ENCODE measurements at regions not wholly inside any gene's neighbourhood (a gene's known extent, or its start where the extent isn't known, plus 50 kb on each side); places are given as distances from the start of the nearest gene placed in this dataset.

DNA sequence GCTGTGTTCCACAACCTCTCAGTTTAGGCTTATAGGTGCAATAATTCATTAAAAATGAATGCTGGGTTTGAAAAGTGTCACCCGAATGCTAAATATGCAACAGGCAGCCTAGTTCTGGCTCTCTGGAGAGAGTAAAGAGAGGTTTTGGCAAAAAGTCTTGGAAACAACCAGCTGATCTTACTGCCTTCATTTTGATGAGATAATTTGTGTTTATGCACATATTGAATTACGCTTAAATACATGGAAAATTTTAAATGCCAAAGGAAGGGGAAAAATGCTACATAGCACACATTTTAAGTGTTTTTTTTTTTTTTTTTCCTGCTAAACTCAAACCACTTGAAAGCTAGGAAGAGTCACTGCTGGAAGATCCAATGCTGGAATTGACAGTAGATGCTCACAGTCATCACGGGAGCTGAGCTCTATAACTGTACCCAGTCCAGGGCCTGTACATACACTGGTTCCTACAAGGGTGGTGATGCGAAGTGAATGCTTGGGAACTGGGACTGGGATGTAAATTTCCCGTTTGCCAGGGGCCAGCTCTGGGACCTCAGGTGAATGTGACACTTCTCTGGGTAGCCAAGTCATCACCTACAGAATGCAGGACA, 151.5 kb downstream of the PFKFB3 start:
- POLR2A ChIA-PET, result no interaction called here
- DNase-seq (ENCODE audit: low read depth), result no peak
- no peaks in the 10 kb centered on the region for H3K27me3 ChIP-seq (ENCODE audit: control insufficient read depth, insufficient read depth, low read length)
- H3K36me3 ChIP-seq (ENCODE audit: control insufficient read depth, insufficient read depth, low read length), result no peaks in the 10 kb centered on the region
- no peak overlapping the region for H3K4me3 ChIP-seq (ENCODE audit: low read depth, low read length)
- CTCF ChIA-PET, result interaction anchor here (1.1 kb wide), 1 partner anchor 48 kb away, joined by 4 read pairs; no protein-coding TSS in a partner anchor
- TF ChIP-seq, protein P1, sequence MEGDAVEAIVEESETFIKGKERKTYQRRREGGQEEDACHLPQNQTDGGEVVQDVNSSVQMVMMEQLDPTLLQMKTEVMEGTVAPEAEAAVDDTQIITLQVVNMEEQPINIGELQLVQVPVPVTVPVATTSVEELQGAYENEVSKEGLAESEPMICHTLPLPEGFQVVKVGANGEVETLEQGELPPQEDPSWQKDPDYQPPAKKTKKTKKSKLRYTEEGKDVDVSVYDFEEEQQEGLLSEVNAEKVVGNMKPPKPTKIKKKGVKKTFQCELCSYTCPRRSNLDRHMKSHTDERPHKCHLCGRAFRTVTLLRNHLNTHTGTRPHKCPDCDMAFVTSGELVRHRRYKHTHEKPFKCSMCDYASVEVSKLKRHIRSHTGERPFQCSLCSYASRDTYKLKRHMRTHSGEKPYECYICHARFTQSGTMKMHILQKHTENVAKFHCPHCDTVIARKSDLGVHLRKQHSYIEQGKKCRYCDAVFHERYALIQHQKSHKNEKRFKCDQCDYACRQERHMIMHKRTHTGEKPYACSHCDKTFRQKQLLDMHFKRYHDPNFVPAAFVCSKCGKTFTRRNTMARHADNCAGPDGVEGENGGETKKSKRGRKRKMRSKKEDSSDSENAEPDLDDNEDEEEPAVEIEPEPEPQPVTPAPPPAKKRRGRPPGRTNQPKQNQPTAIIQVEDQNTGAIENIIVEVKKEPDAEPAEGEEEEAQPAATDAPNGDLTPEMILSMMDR (IDR thresholded peaks at IDR 0.05; ENCODE audit: insufficient read depth, low read depth, low read length), result no peak

DNA sequence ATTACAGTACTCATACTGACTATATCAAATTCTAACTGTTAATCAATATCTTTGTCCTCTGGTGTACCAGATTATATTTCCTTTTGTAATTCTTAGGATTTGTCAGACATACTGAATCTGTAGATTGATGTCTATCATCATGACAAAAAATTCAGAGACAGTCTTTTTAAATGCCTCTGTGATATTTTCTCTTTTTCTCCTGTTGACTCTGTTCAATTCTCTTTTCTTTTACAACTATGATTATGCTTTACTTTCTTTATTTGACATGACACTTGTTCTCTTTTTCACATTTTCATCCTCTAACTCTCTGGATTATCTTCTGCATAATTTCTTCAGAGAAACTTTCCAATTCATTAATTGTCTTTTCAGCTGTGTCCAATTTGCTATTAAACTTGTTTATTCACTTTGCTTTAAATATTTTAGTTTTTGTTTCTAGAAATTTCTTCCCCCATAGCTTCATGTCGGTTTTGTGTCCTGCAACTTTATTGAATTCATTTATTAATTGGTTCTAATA, 153.6 kb downstream of the PFKFB3 start:
- TF ChIP-seq, protein P1 (IDR thresholded peaks at IDR 0.05; ENCODE audit: insufficient read depth, low read depth, low read length), result no peak
- no peaks in the 10 kb centered on the region for H3K27me3 ChIP-seq (ENCODE audit: control insufficient read depth, insufficient read depth, low read length)
- no peak overlapping the region for H3K4me3 ChIP-seq (ENCODE audit: low read depth, low read length)
- ChIA-PET CTCF (interaction anchor here (0.8 kb wide), 1 partner anchor 9 kb away, joined by 3 read pairs; no protein-coding TSS in a partner anchor), POLR2A (no interaction called here)
- H3K36me3 ChIP-seq (ENCODE audit: control insufficient read depth, insufficient read depth, low read length), result no peaks in the 10 kb centered on the region
- DNase-seq (ENCODE audit: low read depth), result no peak

DNA sequence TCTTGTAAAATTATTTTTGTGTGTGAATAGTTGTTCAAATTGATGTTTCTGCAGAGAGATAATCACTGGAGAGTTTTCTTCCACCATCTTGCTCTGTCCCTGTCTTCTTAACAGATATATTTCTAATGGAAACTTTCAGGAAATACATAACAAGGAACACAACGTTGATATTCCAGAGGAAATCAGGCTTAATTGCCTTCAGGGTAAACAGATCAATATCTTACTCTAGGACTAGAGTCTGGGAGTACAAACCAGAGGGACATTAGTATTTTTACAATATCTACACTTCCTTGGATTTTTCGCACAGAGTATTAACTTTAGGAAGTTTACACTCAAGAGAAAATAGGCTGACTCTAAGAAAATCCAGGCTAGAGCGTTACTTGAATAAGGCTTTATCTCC, 159.1 kb downstream of the PFKFB3 start:
- no peak overlapping the region for H3K4me3 ChIP-seq (ENCODE audit: low read depth, low read length)
- no peak for DNase-seq (ENCODE audit: low read depth)
- ChIA-PET POLR2A (no interaction called here), CTCF (no interaction called here)
- no peaks in the 10 kb centered on the region for H3K36me3 ChIP-seq (ENCODE audit: control insufficient read depth, insufficient read depth, low read length)
- TF ChIP-seq, protein P1 (IDR thresholded peaks at IDR 0.05; ENCODE audit: insufficient read depth, low read depth, low read length), result no peak
- no peaks in the 10 kb centered on the region for H3K27me3 ChIP-seq (ENCODE audit: control insufficient read depth, insufficient read depth, low read length)

DNA sequence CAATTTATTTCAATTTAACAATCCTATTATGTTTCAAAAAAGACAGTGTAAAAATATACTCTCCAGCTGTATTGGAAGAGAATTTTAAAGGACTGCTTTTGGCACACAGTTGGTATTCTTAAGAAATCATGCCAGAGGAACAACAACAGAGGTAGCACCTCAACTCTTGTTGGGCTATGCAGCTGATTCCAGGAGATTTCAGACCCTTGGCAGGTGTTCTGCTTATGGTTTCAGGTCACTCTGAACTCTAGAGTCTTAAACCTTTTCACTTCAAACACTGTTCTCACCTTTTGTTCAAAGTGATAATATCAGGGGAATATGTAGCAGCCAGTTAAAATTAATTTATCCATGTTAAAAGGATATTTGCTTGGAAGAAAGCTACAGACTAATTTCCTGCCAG, 160.1 kb downstream of the PFKFB3 start:
- CTCF ChIA-PET, result interaction anchor here (1.1 kb wide), 1 partner anchor 16 kb away, joined by 3 read pairs; no protein-coding TSS in a partner anchor
- TF ChIP-seq, protein P1 (IDR thresholded peaks at IDR 0.05; ENCODE audit: insufficient read depth, low read depth, low read length), result no peak
- no peak for DNase-seq (ENCODE audit: low read depth)
- POLR2A ChIA-PET, result no interaction called here
- Histone ChIP-seq H3K27me3 (ENCODE audit: control insufficient read depth, insufficient read depth, low read length) (no peaks in the 10 kb centered on the region; the same call in 1 of the 2 replicates), H3K4me3 (ENCODE audit: low read depth, low read length) (no peak overlapping the region), H3K36me3 (ENCODE audit: control insufficient read depth, insufficient read depth, low read length) (no peaks in the 10 kb centered on the region)

DNA sequence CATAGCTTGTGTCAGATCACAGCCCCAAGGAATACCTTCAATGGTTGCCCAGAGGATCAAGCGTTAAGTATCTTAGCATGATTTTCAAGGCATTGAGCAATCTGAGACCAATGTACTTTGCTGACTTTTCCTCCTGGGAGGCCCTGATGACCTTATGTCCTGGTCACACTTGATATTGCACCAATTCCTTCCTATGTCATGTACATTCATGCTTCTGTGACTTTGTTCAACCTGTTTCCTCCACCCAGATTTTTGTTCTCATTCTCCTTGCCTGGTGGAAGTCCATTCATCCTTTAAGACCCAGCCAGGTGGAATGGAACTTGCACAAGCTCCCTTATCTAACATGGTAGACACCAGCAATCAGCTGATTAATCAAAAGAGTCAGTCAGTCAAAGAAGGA, 160.8 kb downstream of the PFKFB3 start:
- CTCF ChIA-PET, result interaction anchor here (1.1 kb wide), 1 partner anchor 15 kb away, joined by 3 read pairs; no protein-coding TSS in a partner anchor
- Histone ChIP-seq H3K4me3 (ENCODE audit: low read depth, low read length) (no peak overlapping the region), H3K36me3 (ENCODE audit: control insufficient read depth, insufficient read depth, low read length) (no peaks in the 10 kb centered on the region), H3K27me3 (ENCODE audit: control insufficient read depth, insufficient read depth, low read length) (no peaks in the 10 kb centered on the region; the same call in 1 of the 2 replicates)
- no peak for DNase-seq (ENCODE audit: low read depth)
- TF ChIP-seq, protein P1 (IDR thresholded peaks at IDR 0.05; ENCODE audit: insufficient read depth, low read depth, low read length), result no peak
- POLR2A ChIA-PET, result no interaction called here
